ENCODE measurements at regions not wholly inside any gene's neighbourhood (a gene's known extent, or its start where the extent isn't known, plus 50 kb on each side); places are given as distances from the start of the nearest gene placed in this dataset.
A peak's percentile ranks its signal among the peaks of the same experiment; 100 is the strongest.
"Not testable (repeated sequence)": the region's sequence is repeated elsewhere in the genome, so short reads cannot be mapped to it uniquely, and the experiment has no call there.

DNA sequence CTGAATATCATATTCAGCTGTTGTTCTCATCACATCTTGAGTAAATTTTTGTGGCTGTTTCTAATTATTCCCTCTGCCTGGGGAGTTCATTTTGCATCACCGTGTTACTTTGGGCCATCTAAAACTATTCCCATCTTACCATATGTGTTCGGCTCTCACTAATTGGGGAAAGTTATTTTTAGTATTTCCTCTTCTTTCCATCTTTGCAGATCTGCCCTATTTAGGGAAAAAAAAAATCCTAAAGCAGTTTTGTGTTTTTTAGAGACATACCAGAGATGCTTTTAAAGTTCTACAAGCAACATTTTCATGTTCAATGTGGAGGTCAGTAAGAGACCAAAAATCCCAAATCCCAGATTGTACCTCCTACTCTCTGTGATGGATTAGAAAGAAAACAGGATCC is 111.3 kb upstream of the NDUFV2 start:
- DNase-seq (ENCODE audit: low spot score) = no peak

DNA sequence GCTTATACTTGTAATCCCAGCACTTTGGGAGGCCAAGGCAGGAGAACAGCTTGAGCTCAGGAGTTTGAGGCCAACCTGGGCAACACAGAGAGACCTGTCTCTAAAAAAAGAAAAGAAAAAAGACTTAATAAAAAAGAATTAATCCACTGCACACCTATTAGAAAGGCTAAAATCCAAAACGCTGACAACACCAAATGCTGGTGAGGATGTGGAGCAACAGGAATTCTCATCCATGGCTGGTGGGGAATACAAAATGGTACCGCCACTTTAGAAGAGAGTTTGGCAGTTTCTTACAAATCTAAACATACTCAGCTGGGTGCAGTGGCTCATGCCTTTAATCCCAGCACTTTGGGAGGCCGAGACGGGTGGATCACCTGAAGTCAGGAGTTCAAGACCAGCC is 110.0 kb upstream of the NDUFV2 start:
- not testable (repeated sequence) for DNase-seq (ENCODE audit: low spot score)

DNA sequence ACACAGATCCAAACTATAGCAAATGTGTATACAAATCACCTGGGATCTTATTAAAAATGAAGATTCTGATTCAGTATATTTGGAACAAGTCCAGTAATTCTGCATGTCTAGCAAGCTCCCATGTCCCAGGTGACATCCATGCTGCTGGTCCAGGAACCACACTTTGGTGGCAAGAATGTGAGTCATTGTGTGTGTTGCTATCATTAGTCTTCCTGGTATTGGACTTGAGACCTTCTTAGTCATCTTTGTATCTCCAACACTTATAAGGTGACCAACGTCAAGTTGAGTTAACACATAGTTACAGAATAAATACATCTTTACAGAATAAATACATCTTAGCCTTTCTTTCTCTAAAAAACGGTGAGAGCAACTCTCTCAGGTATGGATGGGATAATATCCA is 107.9 kb upstream of the NDUFV2 start:
- DNase-seq (ENCODE audit: low spot score) = no peak

DNA sequence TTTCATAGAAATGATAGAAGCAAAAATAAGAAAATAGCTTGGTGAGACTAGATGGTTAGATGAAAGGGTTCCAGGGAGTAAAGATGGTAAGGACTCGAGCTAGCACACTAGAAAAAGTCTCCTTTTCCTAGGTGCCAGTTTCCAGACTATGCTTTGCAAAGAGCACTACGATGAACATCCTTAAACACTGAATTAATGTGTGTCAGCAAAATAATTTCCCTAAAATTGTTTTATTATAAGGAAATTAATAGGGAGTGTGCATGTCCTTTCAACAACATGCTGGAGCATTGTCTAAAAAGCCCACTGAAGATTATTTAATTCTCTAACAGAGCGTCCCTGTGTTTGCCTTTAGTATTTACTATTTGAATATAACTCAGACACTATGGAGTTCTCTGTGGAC is 107.4 kb upstream of the NDUFV2 start:
- DNase-seq (ENCODE audit: low spot score) = no peak

DNA sequence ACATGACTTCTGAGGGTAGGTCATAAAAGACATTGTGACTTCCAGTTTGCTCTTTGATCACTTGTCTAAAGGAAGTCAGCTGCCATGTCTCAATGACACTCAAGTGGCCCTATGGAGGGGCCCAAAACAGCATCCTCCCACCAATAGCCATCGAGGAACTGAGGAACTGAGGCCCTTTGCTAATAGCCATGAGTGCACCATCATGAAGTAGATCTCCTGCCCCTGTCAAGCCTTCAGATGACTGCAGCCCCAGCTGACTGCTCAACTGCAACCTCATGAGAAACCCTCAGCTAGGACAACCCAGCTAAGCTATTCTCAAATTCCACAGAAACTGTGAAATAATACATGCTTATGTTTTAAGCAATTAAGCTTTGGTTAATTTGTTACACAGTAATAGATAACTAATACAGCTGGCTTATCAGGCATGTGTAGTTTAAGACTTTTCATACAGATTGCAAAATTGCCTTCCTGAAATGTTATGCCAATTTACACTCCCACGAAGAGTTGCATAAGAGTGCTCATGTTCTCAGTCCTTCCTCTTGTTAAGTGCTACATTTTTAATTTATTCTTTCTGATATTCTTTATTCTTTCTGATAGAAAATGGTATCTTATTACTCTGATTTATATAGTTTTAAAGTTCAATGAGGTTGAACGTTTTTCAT is 105.6 kb upstream of the NDUFV2 start:
- no peak for DNase-seq (ENCODE audit: low spot score)

DNA sequence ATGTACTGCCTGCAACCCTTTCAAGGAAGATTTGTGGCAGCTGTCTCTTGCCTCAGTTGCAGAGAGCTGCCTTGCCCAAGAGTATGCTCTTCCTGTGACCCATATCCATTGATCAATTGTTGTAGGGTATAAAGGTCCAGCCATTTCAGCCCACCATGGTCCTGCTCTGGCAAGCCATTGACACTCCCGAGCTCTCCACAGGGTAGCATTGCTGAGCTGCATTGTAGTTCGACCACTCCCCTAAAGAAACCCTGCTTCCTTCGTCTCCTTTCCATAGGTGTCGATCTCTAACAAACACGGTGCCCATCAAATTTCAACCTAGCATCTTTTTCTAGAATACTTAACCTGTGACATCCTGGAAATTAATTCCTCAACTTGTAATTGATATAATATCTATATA is 104.9 kb upstream of the NDUFV2 start:
- DNase-seq (ENCODE audit: low spot score) = no peak

DNA sequence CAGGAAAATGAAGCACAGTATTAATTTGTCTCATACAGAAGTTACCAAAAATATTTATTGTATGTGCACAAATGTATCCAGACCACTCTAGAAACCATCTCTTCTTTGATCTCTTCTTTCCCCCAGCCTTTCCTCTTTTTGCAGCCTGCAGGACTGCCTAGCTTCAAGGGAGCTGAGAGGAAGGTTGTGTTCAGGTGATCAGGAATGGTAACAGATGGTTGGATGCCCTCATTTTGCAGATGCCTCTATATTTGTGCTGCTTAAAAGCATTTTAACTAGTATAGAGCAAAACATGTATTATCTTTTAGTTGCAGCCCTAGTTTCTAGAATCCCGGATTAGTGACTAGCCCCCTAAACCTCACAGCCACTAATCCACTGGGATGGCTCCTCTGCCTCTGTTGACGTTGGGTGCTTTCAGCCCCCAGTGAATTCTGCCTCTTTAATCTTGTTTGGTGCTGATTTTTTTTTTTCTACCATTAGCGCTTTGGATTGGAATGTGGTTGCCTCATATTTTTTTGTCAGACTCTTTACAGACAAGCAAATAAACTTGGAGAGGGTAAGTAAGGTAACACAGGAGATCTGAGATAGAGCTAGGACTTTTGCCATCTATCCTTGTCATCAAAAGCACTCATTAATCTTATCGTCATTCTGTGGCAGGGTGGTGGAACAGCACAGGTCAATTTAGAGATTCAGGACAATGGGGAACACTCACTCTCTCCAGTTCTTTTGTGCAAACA is 103.8 kb upstream of the NDUFV2 start:
- peak; percentile 54 for DNase-seq (ENCODE audit: low spot score)

DNA sequence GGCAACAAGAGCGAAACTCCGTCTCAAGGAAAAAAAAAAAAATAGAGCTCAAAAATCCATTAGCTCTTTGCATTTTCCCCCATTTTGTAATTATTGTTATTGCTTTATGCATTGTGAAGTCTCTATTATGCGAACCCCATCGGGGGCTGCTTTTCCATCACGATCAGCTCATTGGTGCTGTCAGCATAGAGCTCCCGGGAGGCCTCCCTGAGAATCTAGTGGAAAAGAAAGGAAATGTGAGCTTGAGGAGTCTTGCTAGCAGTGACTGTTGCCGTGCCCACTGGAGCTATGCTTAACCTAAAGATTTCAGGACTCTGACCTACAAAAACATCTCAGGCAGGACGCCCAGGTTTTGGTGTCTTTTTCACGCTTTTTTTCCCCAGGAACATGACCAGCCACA is 102.6 kb upstream of the NDUFV2 start:
- DNase-seq (ENCODE audit: low spot score) = no peak

DNA sequence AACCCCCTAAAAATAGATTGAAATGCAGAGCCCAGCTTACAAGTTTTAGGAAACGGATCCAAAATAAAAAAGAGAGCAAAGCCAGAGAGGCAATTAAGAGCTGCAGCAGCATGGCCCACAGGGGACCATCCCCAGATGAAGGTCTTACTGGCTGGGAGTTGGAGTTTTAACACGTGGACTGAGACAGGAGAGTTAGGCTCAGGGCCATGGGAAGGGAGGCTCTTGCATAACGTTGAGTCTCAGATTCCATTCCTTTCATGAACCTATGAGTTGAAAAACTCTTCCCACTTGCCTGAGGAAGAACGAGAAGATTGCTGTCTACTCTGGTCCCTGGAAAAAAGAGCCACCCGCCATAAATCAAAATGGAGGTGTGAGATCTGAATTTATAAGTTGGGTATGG is 101.8 kb upstream of the NDUFV2 start:
- no peak for DNase-seq (ENCODE audit: low spot score)

DNA sequence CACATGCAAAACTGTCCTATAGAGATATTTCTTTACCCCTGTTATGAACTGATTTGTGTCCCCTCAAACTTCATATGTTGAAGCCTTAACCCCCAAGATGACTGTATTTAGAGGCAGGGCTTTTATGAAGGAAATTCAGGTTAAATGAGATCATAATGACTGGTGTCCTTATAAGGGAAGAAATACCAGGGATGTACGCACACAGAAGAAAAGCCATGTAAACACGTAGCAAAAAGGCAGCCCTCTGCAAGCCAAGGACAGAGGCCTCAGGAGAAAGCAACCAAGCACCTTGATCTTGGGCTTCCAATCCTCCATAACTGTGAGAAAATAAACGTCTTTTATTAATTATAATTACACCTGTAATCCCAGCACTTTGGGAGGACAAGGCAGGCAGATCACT is 101.3 kb upstream of the NDUFV2 start:
- DNase-seq (ENCODE audit: low spot score) = no peak

DNA sequence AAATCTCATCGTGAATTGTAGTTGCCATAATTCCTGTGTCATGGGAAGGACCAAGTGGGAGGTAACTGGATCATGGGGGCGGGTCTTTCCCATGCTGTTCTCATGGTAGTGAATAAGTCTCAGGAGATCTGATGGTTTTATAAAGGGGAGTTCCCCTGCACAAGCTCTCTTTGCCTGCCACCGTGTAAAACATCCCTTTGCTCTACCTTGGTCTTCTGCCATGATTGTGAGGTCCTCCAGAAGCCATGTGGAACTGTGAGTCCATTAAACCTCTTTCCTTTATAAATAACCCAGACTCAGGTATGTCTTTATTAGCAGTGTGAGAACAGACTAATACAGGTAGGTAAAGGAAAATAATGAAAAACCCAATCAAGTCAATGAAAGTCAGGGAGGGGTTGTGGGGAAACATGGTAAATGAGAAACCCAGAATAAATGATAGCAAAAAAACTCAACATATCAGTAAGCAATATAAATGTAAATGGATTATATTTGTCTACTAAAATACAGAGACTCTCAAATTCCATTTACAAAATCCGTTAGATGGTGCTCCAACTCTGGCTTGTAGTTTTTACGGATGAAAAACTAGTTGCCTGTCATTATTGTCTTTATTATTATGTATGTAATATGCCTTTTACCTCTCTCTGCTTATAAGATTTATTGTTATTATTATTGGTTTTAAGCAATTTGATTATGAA is 98.9 kb upstream of the NDUFV2 start:
- DNase-seq (ENCODE audit: low spot score) = no peak

DNA sequence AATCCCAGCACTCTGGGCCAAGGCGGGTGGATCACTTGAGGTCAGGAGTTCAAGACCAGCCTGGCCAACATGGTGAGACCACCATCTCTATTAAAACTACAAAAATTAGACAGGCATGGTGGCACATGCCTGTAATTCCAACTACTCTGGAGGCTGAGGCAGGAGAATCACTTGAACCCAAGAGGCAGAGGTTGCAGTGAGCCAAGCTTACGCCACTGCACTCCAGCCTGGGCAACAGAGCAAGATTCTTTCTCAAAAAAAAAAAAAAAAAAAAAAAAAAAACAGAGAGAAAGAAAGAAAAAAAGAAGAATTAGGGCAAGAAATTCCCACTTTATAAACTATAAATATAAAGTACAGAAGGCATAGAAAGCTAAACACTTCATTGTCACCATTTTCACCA is 98.2 kb upstream of the NDUFV2 start:
- DNase-seq (ENCODE audit: low spot score) = not testable (repeated sequence)

DNA sequence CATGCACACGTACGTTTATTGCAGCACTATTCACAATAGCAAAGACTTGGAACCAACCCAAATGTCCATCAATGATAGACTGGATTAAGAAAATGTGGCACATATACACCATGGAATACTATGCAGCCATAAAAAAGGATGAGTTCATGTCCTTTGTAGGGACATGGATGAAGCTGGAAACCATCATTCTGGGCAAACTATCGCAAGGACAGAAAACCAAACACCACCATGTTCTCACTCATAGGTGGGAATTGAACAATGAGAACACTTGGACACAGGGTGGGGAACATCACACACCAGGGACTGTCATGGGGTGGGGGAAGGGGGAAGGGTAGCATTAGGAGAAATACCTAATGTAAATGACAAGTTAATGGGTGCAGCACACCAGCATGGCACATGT is 94.8 kb upstream of the NDUFV2 start:
- DNase-seq (ENCODE audit: low spot score) = not testable (repeated sequence)

DNA sequence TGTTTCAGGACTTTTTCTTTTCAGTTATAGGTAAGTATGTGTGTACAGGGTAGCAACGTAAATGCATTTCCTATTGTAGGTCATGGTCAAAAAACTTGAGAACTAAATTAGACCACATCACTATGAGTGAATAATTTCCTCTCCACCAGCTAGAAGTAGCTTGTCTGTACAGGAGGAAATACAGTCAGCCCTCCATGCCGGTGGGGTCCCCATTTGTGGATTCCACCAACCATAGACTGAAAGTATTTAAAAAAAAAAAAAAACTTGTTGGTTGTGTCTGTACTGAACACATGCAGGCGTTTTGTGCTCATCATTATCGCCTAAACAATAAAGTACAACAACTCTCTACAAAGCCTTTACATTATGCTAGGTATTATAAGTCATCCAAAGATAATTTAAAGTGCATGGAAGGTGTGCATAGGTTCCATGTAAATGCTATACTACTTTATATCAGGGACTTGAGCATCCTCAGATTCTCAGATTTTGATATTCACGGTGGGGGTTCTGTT is 94.2 kb upstream of the NDUFV2 start:
- DNase-seq (ENCODE audit: low spot score) = no peak

DNA sequence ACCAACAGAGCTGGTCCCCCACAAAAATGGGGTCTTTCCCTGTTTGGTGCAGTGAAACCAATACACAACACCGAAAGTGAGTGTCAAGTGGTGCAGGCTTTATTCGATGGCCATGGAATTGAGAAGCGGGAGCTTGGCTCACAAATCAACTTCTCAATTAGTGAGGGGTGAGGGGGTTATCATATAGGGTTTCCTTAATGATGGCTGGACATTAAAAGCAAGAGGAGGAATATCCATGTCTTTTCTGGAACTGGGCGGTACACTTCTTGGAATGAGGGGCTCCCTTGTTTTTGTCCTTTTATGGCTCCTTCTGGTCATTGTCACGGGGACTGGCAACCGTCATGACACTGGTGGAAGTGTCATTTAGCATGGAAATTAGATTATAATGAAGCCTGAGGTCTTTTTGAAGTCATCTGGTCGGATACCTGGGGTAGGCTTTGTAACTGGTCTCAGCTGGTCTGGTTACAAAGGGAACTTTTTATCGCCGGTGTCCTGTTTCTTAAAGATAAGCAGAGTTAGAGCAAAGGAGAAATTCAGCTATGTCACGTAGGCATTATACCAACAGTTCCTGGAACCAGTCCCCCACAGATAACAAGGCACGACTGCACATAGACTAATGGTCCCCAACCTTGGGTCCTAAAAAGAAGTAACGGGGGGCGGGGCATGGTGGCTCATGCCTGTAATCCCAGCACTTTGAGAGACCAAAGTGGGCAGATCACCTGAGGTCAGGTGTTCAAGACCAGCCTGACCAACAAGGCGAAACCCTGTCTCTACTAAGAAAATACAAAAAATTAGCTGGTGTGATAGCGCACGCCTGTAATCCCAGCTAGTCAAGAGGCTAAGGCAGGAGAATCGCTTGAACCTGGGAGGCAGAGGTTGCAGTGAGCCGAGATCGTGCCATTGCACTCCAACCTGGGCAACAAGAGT is 93.5 kb upstream of the NDUFV2 start:
- DNase-seq (ENCODE audit: low spot score) = no peak

DNA sequence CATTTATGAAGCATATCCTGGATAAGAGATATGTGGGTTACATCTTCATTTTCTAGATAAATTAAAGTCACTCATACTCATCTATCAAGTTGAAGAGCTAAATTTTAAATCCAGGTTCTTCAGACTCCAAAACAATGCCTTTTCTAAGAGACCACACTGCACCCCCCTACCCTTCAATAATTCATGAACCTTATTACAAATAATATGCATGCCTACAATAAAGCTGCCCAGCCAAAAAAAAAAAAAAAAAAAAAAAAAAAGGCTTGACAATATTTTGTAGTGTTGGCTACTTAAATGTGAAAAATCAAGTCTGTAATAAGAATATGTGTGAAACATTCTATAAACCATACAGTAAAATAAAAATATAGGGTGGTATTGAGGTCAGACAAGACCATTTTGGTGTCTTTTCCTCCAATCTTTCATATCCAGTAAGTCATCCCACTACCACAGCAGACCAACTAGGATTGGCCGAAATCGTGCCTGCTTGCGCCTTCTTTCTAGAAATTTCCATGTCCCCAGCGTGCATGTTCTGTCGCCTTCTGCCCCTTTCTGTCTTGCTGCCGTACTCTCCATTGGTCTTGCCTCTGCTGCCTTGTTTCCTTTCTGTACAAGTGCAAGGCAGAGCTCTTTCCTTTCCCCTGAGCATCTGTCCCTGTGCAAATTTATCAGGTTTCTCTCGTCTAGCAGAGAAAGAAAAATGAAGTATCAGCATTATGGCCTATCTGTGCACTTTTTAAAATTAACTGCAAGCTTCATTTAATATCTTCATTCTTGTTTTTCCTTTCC is 92.6 kb upstream of the NDUFV2 start:
- DNase-seq (ENCODE audit: low spot score) = no peak

DNA sequence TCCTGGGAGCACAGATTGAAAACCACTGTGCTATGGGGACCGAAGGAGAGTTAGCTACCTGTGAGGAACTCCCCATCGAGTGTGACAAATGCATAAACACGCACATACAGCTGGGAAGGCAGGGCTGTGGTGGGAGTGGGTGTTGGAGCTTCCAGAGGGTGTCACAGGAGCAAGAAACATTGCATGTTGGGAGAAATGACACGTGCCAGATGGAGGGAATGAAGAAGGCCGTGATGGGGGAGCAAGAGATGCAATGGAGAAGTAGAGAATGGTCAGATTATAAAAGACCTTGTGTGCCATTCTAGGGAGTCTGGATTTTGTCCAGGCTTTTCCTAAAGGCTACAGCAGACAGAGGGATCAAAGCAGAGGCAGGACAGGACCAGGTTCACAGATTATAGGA is 91.1 kb upstream of the NDUFV2 start:
- DNase-seq (ENCODE audit: low spot score) = no peak

DNA sequence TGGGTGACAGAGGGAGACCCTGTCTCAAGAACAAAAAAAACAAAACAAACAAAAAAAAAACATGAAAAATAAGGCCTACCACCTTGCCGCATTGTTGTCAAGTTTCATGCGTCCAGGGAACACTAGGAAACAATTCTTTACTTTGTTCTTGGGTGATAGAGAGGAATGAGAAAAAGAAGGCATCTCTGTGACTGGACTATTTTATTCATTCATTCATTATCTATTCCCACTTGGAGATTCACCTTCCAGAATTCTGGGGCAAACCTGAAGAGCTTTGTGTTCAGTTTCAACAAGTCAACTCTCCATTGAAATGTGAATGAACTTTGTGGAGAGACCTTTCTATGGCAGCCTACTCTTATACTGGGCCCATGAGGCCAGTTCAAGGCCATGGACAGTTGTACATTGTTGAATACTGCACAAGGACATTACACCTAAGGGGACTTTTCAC is 88.5 kb upstream of the NDUFV2 start:
- DNase-seq (ENCODE audit: low spot score) = no peak

DNA sequence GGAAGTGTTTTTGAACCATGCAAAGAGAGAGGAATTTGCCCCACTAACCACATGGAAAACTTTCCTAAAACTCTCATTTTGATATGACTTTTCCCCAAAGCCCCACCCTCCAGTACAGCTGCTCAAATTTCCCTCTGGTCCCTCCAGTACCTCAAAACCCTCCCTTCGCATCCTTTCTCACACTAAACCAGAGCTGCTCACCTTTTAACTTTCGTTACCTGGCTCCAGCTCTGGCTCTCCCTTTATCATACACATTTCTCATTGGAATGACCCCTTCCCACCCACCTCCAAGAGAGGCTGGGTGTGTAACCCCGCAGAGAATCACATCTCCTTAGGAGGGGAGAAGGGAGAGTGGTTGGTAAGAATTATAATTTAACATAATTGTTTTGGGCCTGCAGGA is 86.8 kb upstream of the NDUFV2 start:
- no peak for DNase-seq (ENCODE audit: low spot score)

DNA sequence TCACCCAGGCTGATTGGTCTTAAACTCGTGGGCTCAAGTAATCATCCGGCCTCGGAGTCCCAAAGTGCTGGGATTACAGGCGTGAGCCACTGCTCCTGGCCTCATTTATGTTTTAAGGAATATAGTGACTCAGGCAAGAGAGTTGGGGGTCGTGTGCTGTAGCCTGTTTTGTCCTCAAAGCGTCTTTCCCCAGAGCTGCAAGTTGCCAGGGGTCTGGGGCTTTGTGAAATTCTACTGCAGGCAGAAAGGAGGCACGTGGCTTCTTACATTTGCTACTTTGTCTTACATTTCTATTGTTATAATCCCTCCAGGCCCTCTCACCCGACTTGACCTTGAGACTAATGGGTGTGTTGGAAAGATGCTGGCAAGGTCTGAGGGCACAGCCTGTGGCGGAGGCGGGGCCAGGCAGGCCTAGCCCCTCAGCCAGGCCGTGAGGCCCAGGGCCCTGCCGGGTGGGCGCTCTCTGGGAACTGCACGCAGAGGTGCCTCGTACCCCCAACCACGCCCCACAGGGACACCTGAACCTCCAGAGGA is 85.8 kb upstream of the NDUFV2 start:
- DNase-seq (ENCODE audit: low spot score) = no peak

Data from D341Med (cell line).